Astrocyte of the spinal cord (primary cell): ENCODE measurements at regions not wholly inside any gene's neighbourhood (a gene's known extent, or its start where the extent isn't known, plus 50 kb on each side); places are given as distances from the start of the nearest gene placed in this dataset.

Experiments
- DNase-seq: peaks from one replicate; pipeline ENCODE4 v3.0.0; 2011; ENCODE audit warnings: low read depth, low spot score
- H3K4me3 ChIP-seq: 2 replicates; pipeline ENCODE4 v1.5.1; 2011; ENCODE audit warnings: low read depth, mild to moderate bottlenecking, low read length, moderate library complexity
- in situ Hi-C: cut with HindIII; loops from 2 replicates; pipeline ENCODE4 v1.10.0; 2017; ENCODE audit warnings: low sequenced_read_pairs
- TF ChIP-seq, protein P1 (sequence below): IDR thresholded peaks from 2 replicates; pipeline ENCODE4 v1.5.1; 2012; ENCODE audit warnings: low read depth, mild to moderate bottlenecking, low read length, inconsistent platforms

DNA sequence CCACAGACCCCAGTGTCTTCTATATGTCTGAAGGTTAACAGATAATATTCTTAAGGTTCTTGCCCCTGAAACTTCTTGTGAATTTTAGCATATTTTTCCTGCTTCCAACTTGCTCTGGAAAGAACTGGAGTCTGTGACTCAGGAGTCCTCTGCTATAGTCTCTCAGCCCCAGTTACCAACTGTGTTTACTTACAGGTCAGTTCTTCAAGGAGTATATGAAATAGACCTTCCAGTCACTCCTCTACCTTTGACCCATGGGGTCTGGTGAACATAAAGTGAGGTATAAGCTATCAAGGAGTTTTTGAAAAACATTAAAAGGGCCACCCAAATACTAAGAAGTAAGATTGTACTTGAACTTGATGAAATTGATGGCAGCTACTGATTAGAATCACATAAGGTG lies 139.2 kb upstream of the ROPN1 start:
- in situ Hi-C loops, result no loop called here
- DNase-seq, result no peak
- H3K4me3 ChIP-seq, result no peak overlapping the region
- TF ChIP-seq, protein P1, sequence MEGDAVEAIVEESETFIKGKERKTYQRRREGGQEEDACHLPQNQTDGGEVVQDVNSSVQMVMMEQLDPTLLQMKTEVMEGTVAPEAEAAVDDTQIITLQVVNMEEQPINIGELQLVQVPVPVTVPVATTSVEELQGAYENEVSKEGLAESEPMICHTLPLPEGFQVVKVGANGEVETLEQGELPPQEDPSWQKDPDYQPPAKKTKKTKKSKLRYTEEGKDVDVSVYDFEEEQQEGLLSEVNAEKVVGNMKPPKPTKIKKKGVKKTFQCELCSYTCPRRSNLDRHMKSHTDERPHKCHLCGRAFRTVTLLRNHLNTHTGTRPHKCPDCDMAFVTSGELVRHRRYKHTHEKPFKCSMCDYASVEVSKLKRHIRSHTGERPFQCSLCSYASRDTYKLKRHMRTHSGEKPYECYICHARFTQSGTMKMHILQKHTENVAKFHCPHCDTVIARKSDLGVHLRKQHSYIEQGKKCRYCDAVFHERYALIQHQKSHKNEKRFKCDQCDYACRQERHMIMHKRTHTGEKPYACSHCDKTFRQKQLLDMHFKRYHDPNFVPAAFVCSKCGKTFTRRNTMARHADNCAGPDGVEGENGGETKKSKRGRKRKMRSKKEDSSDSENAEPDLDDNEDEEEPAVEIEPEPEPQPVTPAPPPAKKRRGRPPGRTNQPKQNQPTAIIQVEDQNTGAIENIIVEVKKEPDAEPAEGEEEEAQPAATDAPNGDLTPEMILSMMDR, result no peak

DNA sequence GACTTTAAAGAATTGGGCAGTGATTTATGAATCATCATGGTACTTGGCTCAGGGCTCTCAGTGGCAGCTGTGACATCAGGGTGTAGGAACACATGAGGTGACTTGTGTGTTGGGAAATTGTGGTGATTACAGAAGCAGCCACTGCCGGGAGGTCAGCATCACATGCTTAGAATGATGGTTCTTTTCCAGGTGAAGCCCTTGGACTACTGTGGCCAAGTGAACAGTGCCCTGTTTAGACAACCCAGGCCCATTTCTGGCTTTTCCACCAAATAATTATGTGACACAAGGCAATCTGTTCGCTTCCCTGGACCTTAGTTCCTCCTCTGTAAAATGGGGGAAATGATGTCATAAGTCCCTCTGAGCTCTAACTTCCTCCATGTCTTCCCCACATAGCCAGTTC lies 139.7 kb upstream of the ROPN1 start:
- no peak overlapping the region for H3K4me3 ChIP-seq
- in situ Hi-C loops, result no loop called here
- DNase-seq, result no peak
- TF ChIP-seq, protein P1, result no peak

DNA sequence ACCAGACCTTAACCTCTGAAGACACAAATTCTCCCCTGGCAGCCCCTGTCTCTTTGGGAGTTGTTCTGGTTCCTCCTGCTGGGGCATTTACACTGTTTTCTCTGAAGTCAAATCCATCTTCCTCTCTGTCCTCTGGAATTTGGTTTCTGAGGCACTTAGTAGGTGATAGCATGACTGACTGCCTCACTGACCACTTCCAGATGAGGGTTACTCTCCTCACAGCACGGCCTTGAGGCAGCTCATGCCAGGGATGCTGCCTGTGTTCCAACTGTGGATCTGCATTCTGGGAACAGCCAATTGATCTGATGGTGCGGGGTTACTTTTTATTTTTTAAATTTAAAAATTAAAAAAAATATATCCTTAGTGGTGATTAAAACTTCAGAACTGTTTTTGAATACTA lies 140.9 kb upstream of the ROPN1 start:
- DNase-seq, result no peak
- TF ChIP-seq, protein P1, result no peak
- in situ Hi-C loops, result no loop called here
- H3K4me3 ChIP-seq, result no peak overlapping the region

DNA sequence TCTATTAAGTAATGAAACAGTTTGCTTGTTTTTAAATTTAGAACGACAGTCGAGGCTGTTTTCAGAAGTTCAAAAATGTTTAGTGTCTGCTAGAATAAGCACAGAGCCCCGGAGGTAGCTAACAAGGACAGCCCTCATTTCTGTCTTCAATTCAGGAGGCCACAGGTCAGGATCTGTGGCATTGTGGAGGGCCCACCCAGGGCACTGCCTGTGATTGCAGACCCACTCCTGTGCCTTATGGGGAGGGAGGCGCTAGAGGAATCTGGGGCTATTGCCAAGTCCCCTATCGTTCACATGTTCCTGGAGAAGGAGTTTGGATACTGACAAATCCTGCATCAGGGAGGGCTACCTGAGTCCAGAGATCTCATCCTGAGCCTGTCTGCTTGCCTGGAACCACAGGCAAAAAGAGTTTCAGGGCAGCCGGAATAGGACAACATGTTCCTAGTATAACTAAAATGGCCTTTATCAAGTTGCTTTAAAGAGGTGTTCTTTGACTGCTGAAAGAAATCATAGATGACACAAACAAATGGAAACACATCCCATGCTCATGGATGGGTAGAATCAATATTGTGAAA lies 141.5 kb upstream of the ROPN1 start:
- no peak for DNase-seq
- no peak overlapping the region for H3K4me3 ChIP-seq
- in situ Hi-C loops, result no loop called here
- TF ChIP-seq, protein P1, result no peak

DNA sequence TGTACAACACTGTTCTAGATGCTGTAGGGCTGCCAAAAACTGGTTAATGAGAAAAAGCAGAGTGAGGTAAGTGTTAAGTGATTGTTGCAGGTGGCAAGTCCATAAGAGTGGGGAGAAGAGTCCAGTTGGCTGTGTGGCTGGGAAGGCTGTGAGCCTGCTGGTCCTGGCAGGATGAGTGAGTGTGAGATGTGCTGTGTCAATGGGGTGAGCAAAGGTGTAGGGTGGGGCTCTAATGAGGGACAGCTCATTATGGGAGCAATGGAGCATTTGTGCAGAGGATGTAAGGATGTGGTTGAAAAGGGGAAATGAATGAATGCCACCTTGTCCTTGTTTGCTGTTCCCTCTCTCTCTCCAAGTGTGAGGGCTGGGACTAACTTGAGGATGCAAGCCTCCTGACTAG lies 145.3 kb upstream of the ROPN1 start:
- no peak overlapping the region for H3K4me3 ChIP-seq
- TF ChIP-seq, protein P1, result no peak
- no peak for DNase-seq
- in situ Hi-C loops, result no loop called here

DNA sequence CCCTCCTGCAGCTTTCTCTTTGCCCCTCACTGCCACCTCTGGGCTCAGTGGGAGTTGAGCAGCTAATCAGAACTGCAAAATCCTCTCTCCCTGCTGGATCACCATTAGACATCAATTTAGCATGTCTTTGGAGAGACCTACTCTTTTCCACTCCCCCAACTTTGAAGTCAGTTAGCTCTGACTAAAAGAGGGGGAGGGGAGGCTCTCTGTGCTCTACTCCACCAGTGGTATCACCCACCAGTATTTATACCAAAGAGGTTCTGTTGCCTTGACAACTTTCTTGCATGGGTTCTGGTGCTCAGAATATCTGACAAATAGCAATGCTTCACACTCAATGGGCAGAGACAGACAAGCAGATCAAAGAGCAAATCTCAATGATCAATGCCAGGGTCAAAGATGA lies 146.2 kb upstream of the ROPN1 start:
- no peak overlapping the region for H3K4me3 ChIP-seq
- DNase-seq, result no peak
- in situ Hi-C loops, result no loop called here
- TF ChIP-seq, protein P1, result no peak

DNA sequence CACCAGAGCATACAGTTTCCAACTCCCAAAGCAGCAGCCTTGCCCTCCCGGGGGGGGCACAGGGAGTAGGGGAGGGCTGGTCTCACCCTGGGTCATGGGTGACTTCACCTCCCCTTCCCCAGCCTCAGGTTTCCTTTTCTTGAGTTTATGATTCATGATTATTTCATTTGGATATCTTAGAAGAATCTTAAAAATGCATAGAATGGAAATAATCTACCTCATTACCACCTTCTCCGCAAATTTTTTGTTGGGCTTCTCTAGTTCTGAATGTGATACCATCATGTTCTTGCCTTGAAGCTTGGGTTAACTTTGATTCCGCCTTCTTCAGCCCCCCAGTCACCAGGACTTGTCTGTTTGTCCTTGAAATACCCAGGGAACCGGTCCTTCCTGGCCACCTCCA lies 148.8 kb upstream of the ROPN1 start:
- DNase-seq, result no peak
- in situ Hi-C loops, result no loop called here
- no peak overlapping the region for H3K4me3 ChIP-seq
- TF ChIP-seq, protein P1, result no peak
